ENCODE measurements at regions not wholly inside any gene's neighbourhood (a gene's known extent, or its start where the extent isn't known, plus 50 kb on each side); places are given as distances from the start of the nearest gene placed in this dataset.
A peak's percentile ranks its signal among the peaks of the same experiment; 100 is the strongest.

DNA sequence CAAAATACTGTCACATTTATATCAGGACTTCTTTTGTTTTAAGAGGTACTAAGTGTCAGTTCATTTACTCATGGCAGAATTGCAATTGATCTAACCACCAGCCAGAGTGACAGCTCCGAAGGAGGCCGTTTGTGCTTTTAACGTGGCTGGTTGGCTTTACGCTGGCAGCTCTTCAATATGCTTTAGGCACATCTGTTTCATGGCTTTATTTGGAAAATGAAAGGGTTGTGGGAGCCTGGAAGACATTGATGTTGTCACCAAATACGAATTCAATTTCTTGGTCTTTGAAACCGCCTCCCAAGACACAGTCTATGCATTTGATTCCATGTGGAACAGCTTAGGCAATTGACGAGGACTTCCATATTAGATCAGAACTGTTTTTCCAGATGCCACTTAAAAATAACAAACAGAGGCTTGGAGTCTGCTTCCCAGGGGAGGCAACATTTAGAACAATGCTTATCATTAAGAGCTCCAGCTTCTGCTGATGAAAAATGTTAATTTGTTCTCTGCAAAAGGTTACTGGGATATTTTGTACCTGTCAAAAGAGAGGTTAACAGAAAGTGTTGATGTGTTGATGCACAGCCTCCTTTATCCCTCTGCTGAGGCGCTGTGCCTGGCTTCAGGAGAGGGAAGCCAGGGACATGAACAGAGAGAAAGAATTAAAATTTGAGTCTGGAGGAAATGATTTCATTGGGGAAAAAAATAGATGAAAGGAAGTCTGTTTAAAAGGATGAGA lies 64.0 kb upstream of the TNFRSF19 start:
- Histone ChIP-seq H3K4me1 (ENCODE audit: insufficient read depth, low read length) (0 out of 2 replicates have a peak, but pooled peaks cover 3% of the 10 kb centered on the region), H3K27ac (ENCODE audit: insufficient read length, low read depth, low read length) (no peak overlapping the region), H2BK20ac (ENCODE audit: low read depth, low read length, poor library complexity, severe bottlenecking) (no peak overlapping the region), H2BK120ac (ENCODE audit: low read depth, low read length, poor library complexity, severe bottlenecking) (no peak overlapping the region), H2BK5ac (ENCODE audit: insufficient read length, low read length) (no peak overlapping the region), H3K14ac (ENCODE audit: insufficient read depth, low read length) (no peak overlapping the region), H4K5ac (ENCODE audit: insufficient read length, low read depth, low read length) (no peak overlapping the region), H2BK15ac (ENCODE audit: low read depth, low read length) (no peak overlapping the region), H3K23ac (ENCODE audit: insufficient read length, low read depth, low read length) (no peak overlapping the region), H3K4me2 (ENCODE audit: insufficient read depth, insufficient read length, low read length) (no peak overlapping the region), H3T11ph (ENCODE audit: low read length) (no peak overlapping the region), H3K23me2 (ENCODE audit: insufficient read length, low read depth, low read length, poor library complexity, severe bottlenecking) (no peaks in the 10 kb centered on the region), H3K79me1 (ENCODE audit: insufficient read depth, low read depth, low read length, poor library complexity, severe bottlenecking) (no peaks in the 10 kb centered on the region), H2BK12ac (ENCODE audit: insufficient read length, low read depth, low read length) (no peak overlapping the region), H3K4ac (ENCODE audit: low read depth, low read length) (no peak overlapping the region), H4K91ac (ENCODE audit: insufficient read length, low read depth, low read length) (no peak overlapping the region), H4K8ac (replicated peaks; ENCODE audit: insufficient read length, low read depth, low read length) (no peak overlapping the region), H2AK5ac (ENCODE audit: insufficient read length, low read length) (no peak overlapping the region), H3K18ac (ENCODE audit: insufficient read length, low read depth, low read length) (no peak overlapping the region), H3K79me2 (ENCODE audit: insufficient read depth, low read length) (no peaks in the 10 kb centered on the region), H4K20me1 (ENCODE audit: control insufficient read depth, insufficient read depth, insufficient read length) (no peaks in the 10 kb centered on the region), H3K56ac (ENCODE audit: insufficient read length, low read depth, low read length) (no peak overlapping the region), H2AFZ (ENCODE audit: low read length) (no peak overlapping the region), H3K27me3 (ENCODE audit: insufficient read depth, low read length) (no peaks in the 10 kb centered on the region), H3K9ac (ENCODE audit: extremely low read depth, insufficient read length, low read length) (no peak overlapping the region), H3K9me3 (ENCODE audit: control insufficient read depth, low read depth, low read length) (no peaks in the 10 kb centered on the region)
- Mint-ChIP-seq H3K27ac (peak overlapping the region in 1 of 3 experiments; percentile 11; a peak in 1 of 7 replicates), H3K4me3 (no peak overlapping the region), H3K4me1 (peaks cover 16 to 25% of the 10 kb centered on the region in 2 experiments), H3K36me3 (ENCODE audit: insufficient read depth in 1 of 3, low read depth in 3 of 3) (no peaks in the 10 kb centered on the region), H3K9me3 (no peaks in the 10 kb centered on the region), H3K27me3 (ENCODE audit: low read depth) (no peaks in the 10 kb centered on the region; the same call in 1 of the 2 replicates)
- TF ChIP-seq, protein P1, sequence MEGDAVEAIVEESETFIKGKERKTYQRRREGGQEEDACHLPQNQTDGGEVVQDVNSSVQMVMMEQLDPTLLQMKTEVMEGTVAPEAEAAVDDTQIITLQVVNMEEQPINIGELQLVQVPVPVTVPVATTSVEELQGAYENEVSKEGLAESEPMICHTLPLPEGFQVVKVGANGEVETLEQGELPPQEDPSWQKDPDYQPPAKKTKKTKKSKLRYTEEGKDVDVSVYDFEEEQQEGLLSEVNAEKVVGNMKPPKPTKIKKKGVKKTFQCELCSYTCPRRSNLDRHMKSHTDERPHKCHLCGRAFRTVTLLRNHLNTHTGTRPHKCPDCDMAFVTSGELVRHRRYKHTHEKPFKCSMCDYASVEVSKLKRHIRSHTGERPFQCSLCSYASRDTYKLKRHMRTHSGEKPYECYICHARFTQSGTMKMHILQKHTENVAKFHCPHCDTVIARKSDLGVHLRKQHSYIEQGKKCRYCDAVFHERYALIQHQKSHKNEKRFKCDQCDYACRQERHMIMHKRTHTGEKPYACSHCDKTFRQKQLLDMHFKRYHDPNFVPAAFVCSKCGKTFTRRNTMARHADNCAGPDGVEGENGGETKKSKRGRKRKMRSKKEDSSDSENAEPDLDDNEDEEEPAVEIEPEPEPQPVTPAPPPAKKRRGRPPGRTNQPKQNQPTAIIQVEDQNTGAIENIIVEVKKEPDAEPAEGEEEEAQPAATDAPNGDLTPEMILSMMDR (conservative IDR thresholded peaks at IDR 0.05): no peak
- DNase-seq: no peak
- no CpG with 5 or more reads among the region's 8 CpGs for WGBS (ENCODE audit: extremely low coverage, insufficient read length, low lambda C conversion rate)

All from H9 (cell line).